ENCODE measurements at regions not wholly inside any gene's neighbourhood (a gene's known extent, or its start where the extent isn't known, plus 50 kb on each side); places are given as distances from the start of the nearest gene placed in this dataset.

DNA sequence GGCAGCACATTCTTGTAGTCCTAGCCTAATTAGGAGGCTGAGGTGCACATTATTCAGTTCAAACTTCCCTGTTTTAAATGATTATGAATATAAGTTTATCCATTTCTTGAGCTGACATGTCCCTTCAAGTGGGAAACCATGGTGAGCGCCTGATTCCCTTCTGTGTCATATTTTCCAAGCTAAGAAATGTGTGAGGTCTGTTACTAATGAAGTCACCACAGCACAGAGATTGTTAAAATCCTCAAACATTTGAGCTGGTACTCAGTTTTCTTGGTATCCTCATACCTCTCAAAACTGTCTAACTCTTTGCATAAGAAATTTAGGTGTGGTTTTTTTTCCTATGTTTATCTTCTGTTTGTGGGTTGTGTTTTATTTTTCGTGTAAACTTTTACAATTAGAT lies 926.8 kb downstream of the GATA3 start:
- TF ChIP-seq, protein P1, sequence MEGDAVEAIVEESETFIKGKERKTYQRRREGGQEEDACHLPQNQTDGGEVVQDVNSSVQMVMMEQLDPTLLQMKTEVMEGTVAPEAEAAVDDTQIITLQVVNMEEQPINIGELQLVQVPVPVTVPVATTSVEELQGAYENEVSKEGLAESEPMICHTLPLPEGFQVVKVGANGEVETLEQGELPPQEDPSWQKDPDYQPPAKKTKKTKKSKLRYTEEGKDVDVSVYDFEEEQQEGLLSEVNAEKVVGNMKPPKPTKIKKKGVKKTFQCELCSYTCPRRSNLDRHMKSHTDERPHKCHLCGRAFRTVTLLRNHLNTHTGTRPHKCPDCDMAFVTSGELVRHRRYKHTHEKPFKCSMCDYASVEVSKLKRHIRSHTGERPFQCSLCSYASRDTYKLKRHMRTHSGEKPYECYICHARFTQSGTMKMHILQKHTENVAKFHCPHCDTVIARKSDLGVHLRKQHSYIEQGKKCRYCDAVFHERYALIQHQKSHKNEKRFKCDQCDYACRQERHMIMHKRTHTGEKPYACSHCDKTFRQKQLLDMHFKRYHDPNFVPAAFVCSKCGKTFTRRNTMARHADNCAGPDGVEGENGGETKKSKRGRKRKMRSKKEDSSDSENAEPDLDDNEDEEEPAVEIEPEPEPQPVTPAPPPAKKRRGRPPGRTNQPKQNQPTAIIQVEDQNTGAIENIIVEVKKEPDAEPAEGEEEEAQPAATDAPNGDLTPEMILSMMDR (IDR thresholded peaks at IDR 0.05), result no peak
- no peak for TF ChIP-seq POLR2AphosphoS5 (IDR thresholded peaks at IDR 0.05; ENCODE audit: insufficient read depth in 1 of 2, low read depth in 1 of 2)
